SK-N-SH treated with all-trans-retinoic acid at 6 μM for 48 hours (cell line): ENCODE measurements at regions not wholly inside any gene's neighbourhood (a gene's known extent, or its start where the extent isn't known, plus 50 kb on each side); places are given as distances from the start of the nearest gene placed in this dataset.

Source experiments
- ARNTL ChIP-seq: fragments of 450-650 bp; formaldehyde crosslinking; IDR thresholded peaks from 2 replicates; pipeline ENCODE4 v1.5.0; 2020; ENCODE audit warnings: low read depth, mild to moderate bottlenecking, moderate library complexity, borderline replicate concordance
- GLIS3 ChIP-seq: fragments of 250-450 bp; sonication (Bioruptor Pico); IDR thresholded peaks from 2 replicates; pipeline ENCODE4 v1.5.0; 2020; ENCODE audit warnings: mild to moderate bottlenecking, moderate library complexity
- OSR1 ChIP-seq: fragments of 250-450 bp; sonication (Bioruptor Pico); IDR thresholded peaks from 2 replicates; pipeline ENCODE4 v1.8.0; 2022; ENCODE audit warnings: moderate library complexity, mild to moderate bottlenecking, inconsistent platforms
- PATZ1 ChIP-seq: fragments of 250-450 bp; sonication (Bioruptor Pico); IDR thresholded peaks from 2 replicates; pipeline ENCODE4 v1.8.0; 2020; ENCODE audit warnings: mild to moderate bottlenecking, moderate library complexity, borderline replicate concordance
- PPARA ChIP-seq: fragments of 250-450 bp; sonication (Bioruptor Pico); IDR thresholded peaks from 2 replicates; pipeline ENCODE4 v1.5.0; 2020; ENCODE audit warnings: mild to moderate bottlenecking, borderline replicate concordance
- SNAI2 ChIP-seq: fragments of 250-450 bp; sonication (Bioruptor Pico); IDR thresholded peaks from 2 replicates; pipeline ENCODE4 v1.5.0; 2020; ENCODE audit warnings: mild to moderate bottlenecking, moderate library complexity
- TCF4 ChIP-seq: fragments of 250-450 bp; sonication (Bioruptor Pico); IDR thresholded peaks from 2 replicates; pipeline ENCODE4 v1.8.0; 2021; ENCODE audit warnings: mild to moderate bottlenecking, moderate library complexity, borderline replicate concordance
- TOX ChIP-seq: fragments of 250-450 bp; sonication (Bioruptor Pico); IDR thresholded peaks from 2 replicates; pipeline ENCODE4 v1.8.0; 2021; ENCODE audit warnings: mild to moderate bottlenecking, moderate library complexity, borderline replicate concordance
- ZNF565 ChIP-seq: fragments of 450-650 bp; formaldehyde crosslinking; conservative IDR thresholded peaks from 2 replicates; pipeline ENCODE4 v1.5.0; 2020; ENCODE audit warnings: low read depth, mild to moderate bottlenecking, moderate library complexity
- TF ChIP-seq, protein P1 (sequence below): fragments of 250-450 bp; sonication (Bioruptor Pico); IDR thresholded peaks from 2 replicates; pipeline ENCODE4 v1.5.1; 2021; ENCODE audit warnings: mild to moderate bottlenecking, moderate library complexity
- TF ChIP-seq, protein P2 (sequence below): fragments of 250-450 bp; sonication (Bioruptor Pico); IDR thresholded peaks from 2 replicates; pipeline ENCODE4 v1.8.0; 2021; ENCODE audit warnings: low read depth, mild to moderate bottlenecking, moderate library complexity, borderline replicate concordance

- TF ChIP-seq GLIS3 (CRISPR knock-in tag) (no peak), ZNF565 (CRISPR knock-in tag) (no peak), SNAI2 (no peak), PPARA (CRISPR knock-in tag) (no peak), OSR1 (CRISPR knock-in tag) (no peak), PATZ1 (no peak), TOX (CRISPR knock-in tag) (no peak), TCF4 (CRISPR knock-in tag) (no peak), ARNTL (CRISPR knock-in tag) (no peak)
- TF ChIP-seq, protein P1, sequence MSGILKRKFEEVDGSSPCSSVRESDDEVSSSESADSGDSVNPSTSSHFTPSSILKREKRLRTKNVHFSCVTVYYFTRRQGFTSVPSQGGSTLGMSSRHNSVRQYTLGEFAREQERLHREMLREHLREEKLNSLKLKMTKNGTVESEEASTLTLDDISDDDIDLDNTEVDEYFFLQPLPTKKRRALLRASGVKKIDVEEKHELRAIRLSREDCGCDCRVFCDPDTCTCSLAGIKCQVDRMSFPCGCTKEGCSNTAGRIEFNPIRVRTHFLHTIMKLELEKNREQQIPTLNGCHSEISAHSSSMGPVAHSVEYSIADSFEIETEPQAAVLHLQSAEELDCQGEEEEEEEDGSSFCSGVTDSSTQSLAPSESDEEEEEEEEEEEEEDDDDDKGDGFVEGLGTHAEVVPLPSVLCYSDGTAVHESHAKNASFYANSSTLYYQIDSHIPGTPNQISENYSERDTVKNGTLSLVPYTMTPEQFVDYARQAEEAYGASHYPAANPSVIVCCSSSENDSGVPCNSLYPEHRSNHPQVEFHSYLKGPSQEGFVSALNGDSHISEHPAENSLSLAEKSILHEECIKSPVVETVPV (CRISPR knock-in tag): no peak
- TF ChIP-seq, protein P2, sequence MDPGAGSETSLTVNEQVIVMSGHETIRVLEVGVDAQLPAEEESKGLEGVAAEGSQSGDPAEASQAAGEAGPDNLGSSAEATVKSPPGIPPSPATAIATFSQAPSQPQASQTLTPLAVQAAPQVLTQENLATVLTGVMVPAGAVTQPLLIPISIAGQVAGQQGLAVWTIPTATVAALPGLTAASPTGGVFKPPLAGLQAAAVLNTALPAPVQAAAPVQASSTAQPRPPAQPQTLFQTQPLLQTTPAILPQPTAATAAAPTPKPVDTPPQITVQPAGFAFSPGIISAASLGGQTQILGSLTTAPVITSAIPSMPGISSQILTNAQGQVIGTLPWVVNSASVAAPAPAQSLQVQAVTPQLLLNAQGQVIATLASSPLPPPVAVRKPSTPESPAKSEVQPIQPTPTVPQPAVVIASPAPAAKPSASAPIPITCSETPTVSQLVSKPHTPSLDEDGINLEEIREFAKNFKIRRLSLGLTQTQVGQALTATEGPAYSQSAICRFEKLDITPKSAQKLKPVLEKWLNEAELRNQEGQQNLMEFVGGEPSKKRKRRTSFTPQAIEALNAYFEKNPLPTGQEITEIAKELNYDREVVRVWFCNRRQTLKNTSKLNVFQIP (CRISPR knock-in tag): no peak
These were observed 190.6 kb downstream of the MAF start for GRCh38 chr16:79409978-79410377.
